Ecto neural progenitor cell (in vitro differentiated cells): ENCODE measurements at regions not wholly inside any gene's neighbourhood (a gene's known extent, or its start where the extent isn't known, plus 50 kb on each side); places are given as distances from the start of the nearest gene placed in this dataset.
"Not testable (repeated sequence)": the region's sequence is repeated elsewhere in the genome, so short reads cannot be mapped to it uniquely, and the experiment has no call there.

Experiments
- DNase-seq: peaks from one replicate; pipeline ENCODE4 v3.0.0-alpha.2; 2018; ENCODE audit warnings: low spot score

- no peak for DNase-seq
Measured at GRCh38 chr14:22190411-22191191, 398.4 kb downstream of the DAD1 start.

GRCh38 chr14:22189881-22190280 is 399.1 kb downstream of the DAD1 start:
- DNase-seq: no peak

- DNase-seq: no peak
Measured at GRCh38 chr14:22188318-22188717, 400.7 kb downstream of the DAD1 start.

- no peak for DNase-seq
Measured at GRCh38 chr14:22185789-22186188, 403.2 kb downstream of the DAD1 start.

- DNase-seq: no peak
Measured at GRCh38 chr14:22185191-22185590, 403.8 kb downstream of the DAD1 start.

- no peak for DNase-seq
Measured at GRCh38 chr14:22184830-22185168, 404.2 kb downstream of the DAD1 start.

GRCh38 chr14:22184157-22184829 is 404.7 kb downstream of the DAD1 start:
- DNase-seq: no peak

GRCh38 chr14:22180045-22180444 is 409.0 kb downstream of the DAD1 start:
- no peak for DNase-seq

GRCh38 chr14:22179190-22179589 is 409.8 kb downstream of the DAD1 start:
- no peak for DNase-seq

GRCh38 chr14:22178333-22178839 is 410.6 kb downstream of the DAD1 start:
- no peak for DNase-seq

GRCh38 chr14:22177870-22178269 is 411.2 kb downstream of the DAD1 start:
- no peak for DNase-seq

- no peak for DNase-seq
Measured at GRCh38 chr14:22176957-22177356, 412.1 kb downstream of the DAD1 start.

GRCh38 chr14:22175278-22175558 is 413.8 kb downstream of the DAD1 start:
- not testable (repeated sequence) for DNase-seq

GRCh38 chr14:22174412-22175277 is 414.4 kb downstream of the DAD1 start:
- DNase-seq: no peak

GRCh38 chr14:22168092-22168955 is 420.7 kb downstream of the DAD1 start:
- no peak for DNase-seq

- no peak for DNase-seq
Measured at GRCh38 chr14:22164616-22165015, 424.4 kb downstream of the DAD1 start.

GRCh38 chr14:22163051-22163450 is 426.0 kb downstream of the DAD1 start:
- DNase-seq: no peak

GRCh38 chr14:22159957-22160356 is 429.1 kb downstream of the DAD1 start:
- DNase-seq: no peak

GRCh38 chr14:22159099-22159498 is 429.9 kb downstream of the DAD1 start:
- no peak for DNase-seq

- no peak for DNase-seq
Measured at GRCh38 chr14:22158560-22158959, 430.5 kb downstream of the DAD1 start.

GRCh38 chr14:22155571-22155970 is 433.5 kb downstream of the DAD1 start:
- DNase-seq: no peak

- no peak for DNase-seq
Measured at GRCh38 chr14:22152903-22153302, 436.1 kb downstream of the DAD1 start.
